H1 (cell line): ENCODE measurements at regions not wholly inside any gene's neighbourhood (a gene's known extent, or its start where the extent isn't known, plus 50 kb on each side); places are given as distances from the start of the nearest gene placed in this dataset.

Experiments used
- CTCF ChIA-PET: fragments of 300-600 bp; sonication (Branson Sonifier 250); formaldehyde crosslinking; loops from one replicate; lab custom pipeline; 2021; ENCODE audit not compliant: partially characterized antibody; lab: Charles Lee
- POLR2A ChIA-PET: fragments of 300-600 bp; sonication (Branson Sonifier 250); formaldehyde crosslinking; loops from one replicate; lab custom pipeline; 2021; ENCODE audit warnings: inconsistent platforms; ENCODE audit not compliant: partially characterized antibody; lab: Charles Lee
- DNase-seq, 2 experiments: peaks; one replicate each; pipeline versions ENCODE4 v3.0.0 to v3.0.0-alpha.2; 2010 to 2022; ENCODE audit warnings: low spot score in 2 of 2, low read depth in 1 of 2, mixed read lengths in 1 of 2
- FAIRE-seq: peaks from 2 replicates; lab custom pipeline; 2011; peaks lifted over from hg19 to GRCh38; lab: Jason Lieb, UNC
- H2AFZ ChIP-seq: 2 replicates; pipeline ENCODE4 v1.8.1; 2012; ENCODE audit warnings: low read length, inconsistent platforms
- H2AK5ac ChIP-seq: 2 replicates; pipeline ENCODE4 v1.6.1; 2013; ENCODE audit warnings: low read depth, low read length
- H2BK120ac ChIP-seq: replicated peaks from 2 replicates; pipeline ENCODE3; 2013; ENCODE audit warnings: low read depth, low read length, inconsistent platforms
- H2BK12ac ChIP-seq: 2 replicates; pipeline ENCODE4 v1.6.1; 2013; ENCODE audit warnings: low read depth, low read length
- H2BK15ac ChIP-seq: 2 replicates; pipeline ENCODE4 v1.6.1; 2013; ENCODE audit warnings: low read length
- H2BK20ac ChIP-seq: 2 replicates; pipeline ENCODE4 v1.6.1; 2013; ENCODE audit warnings: low read length
- H2BK5ac ChIP-seq: 2 replicates; pipeline ENCODE4 v1.6.1; 2013; ENCODE audit warnings: low read depth, low read length
- H3K14ac ChIP-seq: 2 replicates; pipeline ENCODE4 v1.6.1; 2013; ENCODE audit warnings: inconsistent platforms; ENCODE audit not compliant: insufficient read length
- H3K18ac ChIP-seq: 2 replicates; pipeline ENCODE4 v1.6.1; 2013; ENCODE audit warnings: low read length; ENCODE audit errors: extremely low read depth
- H3K23ac ChIP-seq: 2 replicates; pipeline ENCODE4 v1.6.1; 2013; ENCODE audit warnings: inconsistent platforms; ENCODE audit not compliant: insufficient read length
- H3K23me2 ChIP-seq: 2 replicates; pipeline ENCODE4 v1.6.1; 2013; ENCODE audit warnings: low read depth, low read length
- H3K27ac ChIP-seq: 2 replicates; pipeline ENCODE4 v1.6.1; 2011; ENCODE audit warnings: low read depth, low read length, inconsistent platforms
- H3K27me3 ChIP-seq, 4 experiments: replicated peaks in 1 of 4; 1 replicate in 1 of 4; 2 replicates in 3 of 4; pipeline versions ENCODE4 v1.6.1 to v1.8.1; 2011 to 2013; ENCODE audit warnings: low read length in 3 of 4, mild to moderate bottlenecking in 3 of 4, inconsistent platforms in 2 of 4, mixed read lengths in 2 of 4, moderate library complexity in 1 of 4; ENCODE audit not compliant: control insufficient read depth in 3 of 4, insufficient read depth in 3 of 4; ENCODE audit errors: extremely low read depth in 1 of 4
- H3K36me3 ChIP-seq, 4 experiments: 2 replicates each; pipeline versions ENCODE4 v1.6.1 to v1.8.1; 2011 to 2013; ENCODE audit warnings: mild to moderate bottlenecking in 4 of 4, low read length in 3 of 4, moderate library complexity in 2 of 4, control low read depth in 1 of 4, inconsistent platforms in 1 of 4; ENCODE audit not compliant: insufficient read depth in 4 of 4, control insufficient read depth in 2 of 4
- H3K4ac ChIP-seq: replicated peaks from 2 replicates; pipeline ENCODE3; 2013; ENCODE audit warnings: low read length, low read depth, mixed read lengths, inconsistent platforms; ENCODE audit not compliant: insufficient read length
- H3K4me1 ChIP-seq, 4 experiments: replicated peaks in 1 of 4; 1 replicate in 1 of 4; 2 replicates in 3 of 4; pipeline versions ENCODE4 v1.6.1 to v1.8.1; 2011 to 2013; ENCODE audit warnings: low read length in 3 of 4, inconsistent platforms in 2 of 4, mixed read lengths in 1 of 4; ENCODE audit not compliant: insufficient read depth in 4 of 4, control insufficient read depth in 3 of 4
- H3K4me2 ChIP-seq, 2 experiments: 2 replicates each; pipeline versions ENCODE4 v1.6.1 to v1.8.1; 2011 to 2013; ENCODE audit warnings: low read depth in 2 of 2, low read length in 2 of 2, control low read depth in 1 of 2, inconsistent platforms in 1 of 2, mild to moderate bottlenecking in 1 of 2; ENCODE audit not compliant: insufficient read depth in 1 of 2
- H3K4me3 ChIP-seq, 4 experiments: fragments of 200-600, 300-600 bp in 1 of 4; sonication (generic), shearing (Covaris generic), sonication (Bioruptor Twin) in 1 of 4; 2 replicates each; pipeline versions ENCODE4 v1.5.1 to v1.8.1; 2011 to 2016; ENCODE audit warnings: low read length in 4 of 4, low read depth in 3 of 4, control low read depth in 2 of 4, inconsistent platforms in 2 of 4, mild to moderate bottlenecking in 2 of 4, mixed read lengths in 1 of 4, moderate library complexity in 1 of 4; ENCODE audit not compliant: insufficient read depth in 2 of 4; ENCODE audit errors: extremely low read depth in 1 of 4
- H3K56ac ChIP-seq: replicated peaks from 2 replicates; pipeline ENCODE3; 2013; ENCODE audit warnings: low read depth, mild to moderate bottlenecking, mixed read lengths, low read length, inconsistent platforms; ENCODE audit not compliant: insufficient read length
- H3K79me1 ChIP-seq: 2 replicates; pipeline ENCODE4 v1.6.1; 2013; ENCODE audit warnings: low read depth, low read length, control low read depth
- H3K79me2 ChIP-seq, 2 experiments: 2 replicates each; pipeline versions ENCODE4 v1.6.1 to v1.8.1; 2012 to 2013; ENCODE audit warnings: low read length in 2 of 2, mild to moderate bottlenecking in 2 of 2, inconsistent platforms in 1 of 2; ENCODE audit not compliant: insufficient read depth in 2 of 2, control insufficient read depth in 1 of 2
- H3K9ac ChIP-seq, 4 experiments: replicated peaks in 1 of 4; 1 replicate in 1 of 4; 2 replicates in 3 of 4; pipeline versions ENCODE4 v1.6.1 to v1.8.1; 2011 to 2013; ENCODE audit warnings: low read depth in 3 of 4, low read length in 3 of 4, control low read depth in 2 of 4, mild to moderate bottlenecking in 2 of 4, moderate library complexity in 2 of 4, inconsistent platforms in 1 of 4; ENCODE audit errors: extremely low read depth in 1 of 4
- H3K9me3 ChIP-seq, 2 experiments: 2 replicates each; pipeline versions ENCODE4 v1.6.1 to v1.8.1; 2012 to 2013; ENCODE audit warnings: mild to moderate bottlenecking in 2 of 2, moderate library complexity in 2 of 2, control low read depth in 1 of 2, inconsistent platforms in 1 of 2, low read depth in 1 of 2, low read length in 1 of 2, mixed read lengths in 1 of 2; ENCODE audit not compliant: insufficient read depth in 2 of 2
- H4K20me1 ChIP-seq, 2 experiments: replicated peaks in 1 of 2; 2 replicates each; pipeline versions ENCODE3 to v1.8.1; 2011 to 2013; ENCODE audit warnings: inconsistent platforms in 2 of 2, low read length in 2 of 2, mild to moderate bottlenecking in 1 of 2; ENCODE audit not compliant: insufficient read depth in 2 of 2, control insufficient read depth in 1 of 2
- H4K5ac ChIP-seq: 2 replicates; pipeline ENCODE4 v1.6.1; 2013; ENCODE audit warnings: low read length, low read depth, mixed read lengths, inconsistent platforms; ENCODE audit not compliant: insufficient read length
- H4K8ac ChIP-seq: 2 replicates; pipeline ENCODE4 v1.8.0; 2013; ENCODE audit warnings: mild to moderate bottlenecking, moderate library complexity, low read length, inconsistent platforms; ENCODE audit not compliant: insufficient read depth; ENCODE audit errors: extremely low read depth
- H4K91ac ChIP-seq: replicated peaks from 2 replicates; pipeline ENCODE3; 2013; ENCODE audit warnings: low read length, mixed read lengths, inconsistent platforms; ENCODE audit not compliant: insufficient read length
- BRCA1 ChIP-seq: IDR thresholded peaks from 2 replicates; pipeline ENCODE4 v1.6.1; 2012; ENCODE audit warnings: low read depth, low read length, improper control_type of control experiment
- CEBPB ChIP-seq: IDR thresholded peaks from 2 replicates; pipeline ENCODE4 v1.6.1; 2012; ENCODE audit warnings: low read depth, low read length
- CTBP2 ChIP-seq: IDR thresholded peaks from 2 replicates; pipeline ENCODE4 v1.7.0; 2011; ENCODE audit warnings: borderline replicate concordance, mild to moderate bottlenecking, moderate library complexity, mixed read lengths, low read length; ENCODE audit not compliant: insufficient read depth, insufficient read length
- NANOG ChIP-seq: IDR thresholded peaks from 2 replicates; pipeline ENCODE4 v1.6.1; 2011; ENCODE audit warnings: low read length, low read depth, mild to moderate bottlenecking, inconsistent platforms; ENCODE audit not compliant: insufficient read depth, poor library complexity, severe bottlenecking
- PHF8 ChIP-seq: fragments of 200-600 bp; sonication (generic); conservative IDR thresholded peaks from 2 replicates; pipeline ENCODE4 v1.7.1; 2012; ENCODE audit warnings: low read depth, mild to moderate bottlenecking, inconsistent platforms, low read length, moderate library complexity
- POLR2A ChIP-seq, 2 experiments: IDR thresholded peaks; 1 replicate in 1 of 2; 2 replicates in 1 of 2; pipeline ENCODE4 v1.6.1; 2011; ENCODE audit warnings: low read depth in 2 of 2, low read length in 2 of 2, mild to moderate bottlenecking in 2 of 2; ENCODE audit errors: control extremely low read depth in 1 of 2
- SP1 ChIP-seq: IDR thresholded peaks from 2 replicates; pipeline ENCODE4 v1.6.1; 2011; ENCODE audit warnings: low read depth, low read length
- SP2 ChIP-seq: IDR thresholded peaks from 2 replicates; pipeline ENCODE4 v1.6.1; 2012; ENCODE audit warnings: mild to moderate bottlenecking, low read length, inconsistent platforms
- TAF1 ChIP-seq: IDR thresholded peaks from 2 replicates; pipeline ENCODE4 v1.6.1; 2011; ENCODE audit warnings: mild to moderate bottlenecking, low read depth, low read length
- TBP ChIP-seq: IDR thresholded peaks from 2 replicates; pipeline ENCODE4 v1.6.1; 2011; ENCODE audit warnings: low read depth, low read length, improper control_type of control experiment
- YY1 ChIP-seq: IDR thresholded peaks from 2 replicates; pipeline ENCODE4 v1.6.1; 2011; ENCODE audit warnings: low read depth, mild to moderate bottlenecking, low read length
- ZNF274 ChIP-seq: IDR thresholded peaks from 2 replicates; pipeline ENCODE4 v1.7.0; 2012; ENCODE audit warnings: low read length, borderline replicate concordance; ENCODE audit errors: extremely low read depth
- whole genome bisulfite sequencing, 2 experiments: shearing (Covaris generic) in 1 of 2; methylation state at CpG; one replicate each; pipeline versions ENCODE4 v1.1.6 to v1.1.7; 2013 to 2015; ENCODE audit warnings: low lambda C conversion rate in 2 of 2, mixed read lengths in 2 of 2, inconsistent platforms in 1 of 2, low coverage in 1 of 2, missing lambda C conversion rate in 1 of 2; ENCODE audit not compliant: insufficient replicate concordance in 2 of 2, insufficient coverage in 1 of 2, insufficient read length in 1 of 2; ENCODE audit errors: extremely low coverage in 1 of 2, missing lambda C conversion rate in 1 of 2; 5-methylcytosine and 5-hydroxymethylcytosine counted together
- TF ChIP-seq, protein P1 (sequence below): IDR thresholded peaks from 2 replicates; pipeline ENCODE4 v1.6.1; 2012; ENCODE audit warnings: inconsistent platforms
- TF ChIP-seq, protein P2 (sequence below): IDR thresholded peaks from 2 replicates; pipeline ENCODE4 v1.6.1; 2011; ENCODE audit warnings: low read depth, mild to moderate bottlenecking, low read length; ENCODE audit not compliant: insufficient read depth

DNA sequence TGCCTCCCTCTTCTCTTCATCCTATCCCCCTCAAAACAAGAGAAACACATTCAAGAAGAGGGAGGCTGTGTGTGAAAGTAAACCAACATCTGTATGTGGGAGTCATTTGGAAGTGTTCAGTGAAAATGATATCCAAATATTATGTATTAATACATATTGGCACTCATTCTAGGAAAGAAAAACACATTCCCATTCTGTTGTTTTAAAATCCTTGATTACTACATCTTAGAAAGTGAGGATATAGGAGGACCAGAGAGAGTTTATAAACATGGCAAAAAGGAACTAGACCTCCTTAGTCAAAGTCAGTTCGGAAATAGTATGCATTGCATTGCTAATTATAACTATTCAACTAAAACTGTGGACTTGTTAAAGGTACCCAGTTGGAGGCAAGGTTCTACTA lies 786.6 kb downstream of the ADGRL2 start:
- H4K5ac ChIP-seq, result no peak overlapping the region
- H2AFZ ChIP-seq, result no peak overlapping the region
- no peak for DNase-seq
- H3K23ac ChIP-seq, result no peak overlapping the region
- H3K4me1 ChIP-seq, result no peaks in the 10 kb centered on the region
- H3K56ac ChIP-seq, result no peak overlapping the region
- no peaks in the 10 kb centered on the region for H3K27me3 ChIP-seq
- 90% methylated on average over 1 of the region's 1 CpG; no CpG with 5 or more reads in 1 of the 2 experiments for WGBS, 2 experiments
- no peaks in the 10 kb centered on the region for H3K79me2 ChIP-seq
- no peak overlapping the region for H3K9ac ChIP-seq
- H3K18ac ChIP-seq, result no peak overlapping the region
- FAIRE-seq, result no peak
- H4K8ac ChIP-seq, result no peak overlapping the region
- no peak overlapping the region for H2BK12ac ChIP-seq
- H3K14ac ChIP-seq, result no peak overlapping the region
- no peak for TF ChIP-seq TBP
- TF ChIP-seq POLR2A (IDR thresholded peaks at IDR 0.05; ENCODE audit: control extremely low read depth in 1 of 2, low read depth in 2 of 2, low read length in 2 of 2), result no peak
- no peak for TF ChIP-seq TAF1
- no peak for TF ChIP-seq SP1
- no peak for TF ChIP-seq ZNF274
- no peak for TF ChIP-seq YY1
- TF ChIP-seq, protein P1, sequence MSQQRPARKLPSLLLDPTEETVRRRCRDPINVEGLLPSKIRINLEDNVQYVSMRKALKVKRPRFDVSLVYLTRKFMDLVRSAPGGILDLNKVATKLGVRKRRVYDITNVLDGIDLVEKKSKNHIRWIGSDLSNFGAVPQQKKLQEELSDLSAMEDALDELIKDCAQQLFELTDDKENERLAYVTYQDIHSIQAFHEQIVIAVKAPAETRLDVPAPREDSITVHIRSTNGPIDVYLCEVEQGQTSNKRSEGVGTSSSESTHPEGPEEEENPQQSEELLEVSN, result no peak
- no peak for TF ChIP-seq CTBP2
- TF ChIP-seq CEBPB, result no peak
- TF ChIP-seq, protein P2, sequence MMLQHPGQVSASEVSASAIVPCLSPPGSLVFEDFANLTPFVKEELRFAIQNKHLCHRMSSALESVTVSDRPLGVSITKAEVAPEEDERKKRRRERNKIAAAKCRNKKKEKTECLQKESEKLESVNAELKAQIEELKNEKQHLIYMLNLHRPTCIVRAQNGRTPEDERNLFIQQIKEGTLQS, result no peak
- no peak for TF ChIP-seq BRCA1
- no peak for TF ChIP-seq SP2
- no peak for TF ChIP-seq PHF8
- no peak for TF ChIP-seq NANOG
- H3K9me3 ChIP-seq, result no peaks in the 10 kb centered on the region
- H2BK5ac ChIP-seq, result no peak overlapping the region
- H3K4ac ChIP-seq, result no peak overlapping the region
- H2BK120ac ChIP-seq, result no peak overlapping the region
- H4K20me1 ChIP-seq, result no peaks in the 10 kb centered on the region
- no peaks in the 10 kb centered on the region for H3K36me3 ChIP-seq
- no peak overlapping the region for H3K4me2 ChIP-seq
- H4K91ac ChIP-seq, result no peak overlapping the region
- ChIA-PET CTCF (no interaction called here), POLR2A (no interaction called here)
- no peak overlapping the region for H3K27ac ChIP-seq
- H2AK5ac ChIP-seq, result no peak overlapping the region
- H2BK20ac ChIP-seq, result no peak overlapping the region
- no peak overlapping the region for H2BK15ac ChIP-seq
- H3K79me1 ChIP-seq, result no peaks in the 10 kb centered on the region
- H3K23me2 ChIP-seq, result no peaks in the 10 kb centered on the region
- H3K4me3 ChIP-seq, result no peak overlapping the region
